ENCODE measurements at regions not wholly inside any gene's neighbourhood (a gene's known extent, or its start where the extent isn't known, plus 50 kb on each side); places are given as distances from the start of the nearest gene placed in this dataset.

- H3K4me1 ChIP-seq (ENCODE audit: insufficient read depth): no peaks in the 10 kb centered on the region
- H3K79me2 ChIP-seq: no peaks in the 10 kb centered on the region
- H3K27me3 ChIP-seq: no peaks in the 10 kb centered on the region
- no peak for DNase-seq (ENCODE audit: low spot score)
- TF ChIP-seq EZH2phosphoT487 (IDR thresholded peaks at IDR 0.05; ENCODE audit: low read depth, severe bottlenecking, unreplicated experiment) (no peak), EZH2 (IDR thresholded peaks at IDR 0.05; ENCODE audit: borderline replicate concordance) (no peak), CTCF (IDR thresholded peaks at IDR 0.05; ENCODE audit: poor library complexity) (no peak)
- H3K9me2 ChIP-seq (replicated peaks; ENCODE audit: insufficient read depth): no peaks in the 10 kb centered on the region
- H4K20me1 ChIP-seq (ENCODE audit: insufficient read depth, poor library complexity, severe bottlenecking): no peaks in the 10 kb centered on the region
- no peak overlapping the region for H3K4me2 ChIP-seq
- H2AFZ ChIP-seq: no peak overlapping the region
- no peak overlapping the region for H3K4me3 ChIP-seq
- WGBS (ENCODE audit: low lambda C conversion rate, missing lambda C conversion rate): 78% methylated on average over 2 of the region's 2 CpGs
- H3K36me3 ChIP-seq (replicated peaks; ENCODE audit: insufficient read depth, low read depth): no peaks in the 10 kb centered on the region
- no peak overlapping the region for H3K27ac ChIP-seq
- H3K9me3 ChIP-seq (ENCODE audit: low read depth): no peaks in the 10 kb centered on the region
Measured at GRCh38 chr6:66226109-66226508, 519.1 kb upstream of the EYS start.

GRCh38 chr6:66210964-66211363 is 503.9 kb upstream of the EYS start:
- Histone ChIP-seq H3K27me3 (no peaks in the 10 kb centered on the region), H3K4me1 (ENCODE audit: insufficient read depth) (no peaks in the 10 kb centered on the region), H3K4me3 (no peak overlapping the region), H3K4me2 (no peak overlapping the region), H3K9me3 (ENCODE audit: low read depth) (peaks cover 12% of the 10 kb centered on the region), H2AFZ (no peak overlapping the region), H3K79me2 (no peaks in the 10 kb centered on the region), H3K9me2 (replicated peaks; ENCODE audit: insufficient read depth) (no peaks in the 10 kb centered on the region), H3K27ac (no peak overlapping the region), H4K20me1 (ENCODE audit: insufficient read depth, poor library complexity, severe bottlenecking) (no peaks in the 10 kb centered on the region), H3K36me3 (replicated peaks; ENCODE audit: insufficient read depth, low read depth) (no peaks in the 10 kb centered on the region)
- WGBS (ENCODE audit: low lambda C conversion rate, missing lambda C conversion rate): 53% methylated on average over 3 of the region's 3 CpGs
- no peak for DNase-seq (ENCODE audit: low spot score)
- TF ChIP-seq EZH2phosphoT487 (IDR thresholded peaks at IDR 0.05; ENCODE audit: low read depth, severe bottlenecking, unreplicated experiment) (no peak), EZH2 (IDR thresholded peaks at IDR 0.05; ENCODE audit: borderline replicate concordance) (no peak), CTCF (IDR thresholded peaks at IDR 0.05; ENCODE audit: poor library complexity) (no peak)

- H3K9me3 ChIP-seq (ENCODE audit: low read depth): no peaks in the 10 kb centered on the region
- H3K79me2 ChIP-seq: no peaks in the 10 kb centered on the region
- H4K20me1 ChIP-seq (ENCODE audit: insufficient read depth, poor library complexity, severe bottlenecking): no peaks in the 10 kb centered on the region
- H3K27ac ChIP-seq: no peak overlapping the region
- no peak for DNase-seq (ENCODE audit: low spot score)
- H3K36me3 ChIP-seq (replicated peaks; ENCODE audit: insufficient read depth, low read depth): no peaks in the 10 kb centered on the region
- WGBS (ENCODE audit: low lambda C conversion rate, missing lambda C conversion rate): 97% methylated on average over 2 of the region's 2 CpGs
- no peaks in the 10 kb centered on the region for H3K4me1 ChIP-seq (ENCODE audit: insufficient read depth)
- no peaks in the 10 kb centered on the region for H3K9me2 ChIP-seq (replicated peaks; ENCODE audit: insufficient read depth)
- H3K4me2 ChIP-seq: no peak overlapping the region
- no peak overlapping the region for H2AFZ ChIP-seq
- TF ChIP-seq EZH2phosphoT487 (IDR thresholded peaks at IDR 0.05; ENCODE audit: low read depth, severe bottlenecking, unreplicated experiment): no peak
- no peak for TF ChIP-seq EZH2 (IDR thresholded peaks at IDR 0.05; ENCODE audit: borderline replicate concordance)
- no peak for TF ChIP-seq CTCF (IDR thresholded peaks at IDR 0.05; ENCODE audit: poor library complexity)
- no peaks in the 10 kb centered on the region for H3K27me3 ChIP-seq
- no peak overlapping the region for H3K4me3 ChIP-seq
Measured at GRCh38 chr6:66200390-66200789, 493.4 kb upstream of the EYS start.

- Histone ChIP-seq H3K36me3 (replicated peaks; ENCODE audit: insufficient read depth, low read depth) (no peaks in the 10 kb centered on the region), H4K20me1 (ENCODE audit: insufficient read depth, poor library complexity, severe bottlenecking) (no peaks in the 10 kb centered on the region), H3K4me2 (no peak overlapping the region), H3K4me1 (ENCODE audit: insufficient read depth) (no peaks in the 10 kb centered on the region), H3K27me3 (no peaks in the 10 kb centered on the region), H3K4me3 (no peak overlapping the region), H3K9me3 (ENCODE audit: low read depth) (no peaks in the 10 kb centered on the region), H3K79me2 (no peaks in the 10 kb centered on the region), H2AFZ (no peak overlapping the region), H3K27ac (no peak overlapping the region), H3K9me2 (replicated peaks; ENCODE audit: insufficient read depth) (no peaks in the 10 kb centered on the region)
- TF ChIP-seq EZH2 (IDR thresholded peaks at IDR 0.05; ENCODE audit: borderline replicate concordance) (no peak), EZH2phosphoT487 (IDR thresholded peaks at IDR 0.05; ENCODE audit: low read depth, severe bottlenecking, unreplicated experiment) (no peak), CTCF (IDR thresholded peaks at IDR 0.05; ENCODE audit: poor library complexity) (no peak)
- WGBS (ENCODE audit: low lambda C conversion rate, missing lambda C conversion rate): 95% methylated on average over 2 of the region's 2 CpGs
- DNase-seq (ENCODE audit: low spot score): no peak
Measured at GRCh38 chr6:66199171-66199570, 492.1 kb upstream of the EYS start.

All from hepatocyte (in vitro differentiated cells).